Mucosa of descending colon (tissue), 3 donors: ENCODE measurements at regions not wholly inside any gene's neighbourhood (a gene's known extent, or its start where the extent isn't known, plus 50 kb on each side); places are given as distances from the start of the nearest gene placed in this dataset.
"Not testable (repeated sequence)": the region's sequence is repeated elsewhere in the genome, so short reads cannot be mapped to it uniquely, and the experiment has no call there.

Source experiments
- ATAC-seq: fragments of 200-7000 bp; cut with Tn5 transposase; one replicate; pipeline ENCODE4 v1.9.1; 2020; ENCODE audit warnings: mild to moderate bottlenecking, moderate library complexity
- DNase-seq, 3 donors: peaks; one replicate each; pipeline ENCODE4 v3.0.0-alpha.2; 2020
- H3K36me3 ChIP-seq: fragments of 200-600 bp; one replicate; pipeline ENCODE4 v1.8.0; 2021; ENCODE audit warnings: low read depth, mild to moderate bottlenecking
- H3K4me1 ChIP-seq: fragments of 200-600 bp; one replicate; pipeline ENCODE4 v1.8.0; 2021; ENCODE audit warnings: low read depth, mild to moderate bottlenecking
- H3K4me3 ChIP-seq: fragments of 200-600 bp; one replicate; pipeline ENCODE4 v1.8.0; 2021; ENCODE audit warnings: mild to moderate bottlenecking
- H3K9me3 ChIP-seq: fragments of 200-600 bp; one replicate; pipeline ENCODE4 v1.8.0; 2021; ENCODE audit warnings: mild to moderate bottlenecking
- CTCF ChIP-seq: fragments of 200-600 bp; IDR thresholded peaks from one replicate; pipeline ENCODE4 v1.8.0; 2022; ENCODE audit warnings: antibody characterized with exemption, mild to moderate bottlenecking
- intact Hi-C, 2 donors: fragments of 100-400 bp; cut with DNase I in 1 of 2; cut with micrococcal nuclease in 1 of 2; formaldehyde crosslinking; loops; one replicate each; pipeline versions ENCODE4 v1.11.0 to v1.11.1; 2022; cut with DNase I, micrococcal nuclease
- donor health status: DM: no; HTN: no; CAD: no; lungs with moderate emphysema.
- donor health status: DM: no; HTN: no; CAD: no.
- donor health status: DM: no; HTN: yes; CAD: no.

- no peaks in the 10 kb centered on the region for H3K9me3 ChIP-seq
- ATAC-seq (no peak), DNase-seq (no peak)
- no peak for TF ChIP-seq CTCF
- H3K4me1 ChIP-seq: no peaks in the 10 kb centered on the region
- no peak overlapping the region for H3K4me3 ChIP-seq
- intact Hi-C loops: no loop called here
- no peaks in the 10 kb centered on the region for H3K36me3 ChIP-seq
Measured at GRCh38 chr16:16934660-16935059, 536.1 kb downstream of the XYLT1 start.

- ATAC-seq, H3K36me3 ChIP-seq, intact Hi-C loops, H3K4me3 ChIP-seq, H3K9me3 ChIP-seq, H3K4me1 ChIP-seq, DNase-seq: not testable (repeated sequence)
Measured at GRCh38 chr16:16935909-16936308, 534.9 kb downstream of the XYLT1 start.

- intact Hi-C loops: no loop called here
- H3K9me3 ChIP-seq: no peaks in the 10 kb centered on the region
- no peaks in the 10 kb centered on the region for H3K36me3 ChIP-seq
- TF ChIP-seq CTCF: no peak
- DNase-seq: no peak
- H3K4me1 ChIP-seq: no peaks in the 10 kb centered on the region
- ATAC-seq: no peak
- no peak overlapping the region for H3K4me3 ChIP-seq
Measured at GRCh38 chr16:16937576-16937975, 533.2 kb downstream of the XYLT1 start.

GRCh38 chr16:16938009-16938408, 532.8 kb downstream of the XYLT1 start:
- no peak for TF ChIP-seq CTCF
- intact Hi-C loops: no loop called here
- Histone ChIP-seq H3K9me3 (no peaks in the 10 kb centered on the region), H3K36me3 (no peaks in the 10 kb centered on the region), H3K4me3 (no peak overlapping the region), H3K4me1 (no peaks in the 10 kb centered on the region)
- DNase-seq (no peak), ATAC-seq (no peak)

- H3K4me3 ChIP-seq: no peak overlapping the region
- intact Hi-C loops: no loop called here
- ATAC-seq (no peak), DNase-seq (no peak)
- no peaks in the 10 kb centered on the region for H3K4me1 ChIP-seq
- H3K9me3 ChIP-seq: no peaks in the 10 kb centered on the region
- TF ChIP-seq CTCF: no peak
- no peaks in the 10 kb centered on the region for H3K36me3 ChIP-seq
Measured at GRCh38 chr16:16938980-16939379, 531.8 kb downstream of the XYLT1 start.

- intact Hi-C loops: no loop called here
- no peak for ATAC-seq
- Histone ChIP-seq H3K4me3 (no peak overlapping the region), H3K4me1 (no peaks in the 10 kb centered on the region), H3K9me3 (no peaks in the 10 kb centered on the region), H3K36me3 (no peaks in the 10 kb centered on the region)
- no peak for DNase-seq
- no peak for TF ChIP-seq CTCF
Measured at GRCh38 chr16:16940351-16940750, 530.4 kb downstream of the XYLT1 start.

GRCh38 chr16:16942849-16943248, 527.9 kb downstream of the XYLT1 start:
- H3K9me3 ChIP-seq, H3K4me1 ChIP-seq, DNase-seq, H3K36me3 ChIP-seq, H3K4me3 ChIP-seq, ATAC-seq, intact Hi-C loops: not testable (repeated sequence)
